GM12891 (cell line): ENCODE measurements at regions not wholly inside any gene's neighbourhood (a gene's known extent, or its start where the extent isn't known, plus 50 kb on each side); places are given as distances from the start of the nearest gene placed in this dataset.

ENCODE experiments used
- POLR2A ChIP-seq: IDR thresholded peaks from 2 replicates; pipeline ENCODE4 v1.6.1; 2011; ENCODE audit warnings: low read depth, low read length, control low read depth
- POLR2AphosphoS5 ChIP-seq: IDR thresholded peaks from 2 replicates; pipeline ENCODE4 v1.6.1; 2011; ENCODE audit warnings: low read depth, low read length, control low read depth
- TAF1 ChIP-seq: IDR thresholded peaks from 2 replicates; pipeline ENCODE4 v1.6.1; 2011; ENCODE audit warnings: low read depth, low read length, control low read depth

GRCh38 chr22:22158207-22158816 is 86.3 kb upstream of the VPREB1 start:
- TF ChIP-seq POLR2AphosphoS5 (no peak), POLR2A (no peak), TAF1 (no peak)
